Liver (tissue), 8 donors: ENCODE measurements at regions not wholly inside any gene's neighbourhood (a gene's known extent, or its start where the extent isn't known, plus 50 kb on each side); places are given as distances from the start of the nearest gene placed in this dataset.

ENCODE experiments used
- DNase-seq: peaks from one replicate; pipeline ENCODE4 v3.0.0-alpha.2; 2017; ENCODE audit warnings: low spot score
- H3K27ac ChIP-seq, 2 donors: one replicate each; pipeline ENCODE4 v1.7.0; 2013; ENCODE audit warnings: inconsistent platforms in 2 of 2, low read length in 2 of 2, control low read depth in 1 of 2, low read depth in 1 of 2, mild to moderate bottlenecking in 1 of 2
- H3K27me3 ChIP-seq, 4 donors: one replicate each; pipeline versions ENCODE4 v1.6.1 to v1.7.0; 2013; ENCODE audit warnings: low read length in 3 of 4, inconsistent platforms in 1 of 4, mild to moderate bottlenecking in 1 of 4, moderate library complexity in 1 of 4; ENCODE audit not compliant: control insufficient read depth in 4 of 4, insufficient read depth in 4 of 4
- H3K36me3 ChIP-seq, 4 donors: one replicate each; pipeline versions ENCODE4 v1.6.1 to v1.7.0; 2013; ENCODE audit warnings: low read length in 3 of 4, mild to moderate bottlenecking in 3 of 4, low read depth in 1 of 4, moderate library complexity in 1 of 4; ENCODE audit not compliant: control insufficient read depth in 4 of 4, insufficient read depth in 3 of 4
- H3K4me1 ChIP-seq, 4 donors: one replicate each; pipeline versions ENCODE4 v1.6.1 to v1.7.0; 2013; ENCODE audit warnings: low read length in 3 of 4, mild to moderate bottlenecking in 3 of 4, moderate library complexity in 1 of 4; ENCODE audit not compliant: control insufficient read depth in 4 of 4, insufficient read depth in 4 of 4
- H3K4me3 ChIP-seq, 3 donors: one replicate each; pipeline versions ENCODE4 v1.6.1 to v1.7.0; 2013; ENCODE audit warnings: low read length in 3 of 3, control low read depth in 1 of 3, low read depth in 1 of 3, mild to moderate bottlenecking in 1 of 3
- H3K9ac ChIP-seq, 2 donors: one replicate each; pipeline ENCODE4 v1.7.0; 2013; ENCODE audit warnings: low read length in 2 of 2, mild to moderate bottlenecking in 2 of 2, moderate library complexity in 2 of 2, control low read depth in 1 of 2, low read depth in 1 of 2
- H3K9me3 ChIP-seq, 4 donors: one replicate each; pipeline versions ENCODE4 v1.6.1 to v1.7.0; 2013; ENCODE audit warnings: low read length in 3 of 4; ENCODE audit not compliant: control insufficient read depth in 4 of 4
- ATF3 ChIP-seq: IDR thresholded peaks from 2 replicates; pipeline ENCODE4 v1.6.1; 2016; ENCODE audit warnings: antibody characterized with exemption
- CTCF ChIP-seq: fragments of 150-350 bp; IDR thresholded peaks from 2 replicates; pipeline ENCODE4 v1.5.1; 2017; ENCODE audit warnings: improper control_type of control experiment, low read depth, low read length; ENCODE audit not compliant: missing input control
- EGR1 ChIP-seq, 2 donors: IDR thresholded peaks; 2 replicates each; pipeline ENCODE4 v1.6.1; 2016 to 2018; ENCODE audit warnings: antibody characterized with exemption in 2 of 2, low read depth in 2 of 2
- FOXA1 ChIP-seq: IDR thresholded peaks from 2 replicates; pipeline ENCODE4 v1.6.1; 2016; ENCODE audit warnings: antibody characterized with exemption
- FOXA2 ChIP-seq: IDR thresholded peaks from 2 replicates; pipeline ENCODE4 v1.6.1; 2016; ENCODE audit warnings: antibody characterized with exemption
- GABPA ChIP-seq, 2 donors: IDR thresholded peaks in 1 of 2; conservative IDR thresholded peaks in 1 of 2; 2 replicates each; pipeline ENCODE4 v1.6.1; 2016; ENCODE audit warnings: antibody characterized with exemption in 2 of 2, mild to moderate bottlenecking in 1 of 2, moderate library complexity in 1 of 2
- HNF4A ChIP-seq, 2 donors: conservative IDR thresholded peaks; 2 replicates each; pipeline ENCODE4 v1.6.1; 2016; ENCODE audit warnings: antibody characterized with exemption in 2 of 2, mild to moderate bottlenecking in 2 of 2
- HNF4G ChIP-seq: IDR thresholded peaks from 2 replicates; pipeline ENCODE4 v1.6.1; 2016; ENCODE audit warnings: antibody characterized with exemption
- JUND ChIP-seq, 2 donors: IDR thresholded peaks; 2 replicates each; pipeline ENCODE4 v1.6.1; 2016; ENCODE audit warnings: antibody characterized with exemption in 2 of 2
- NR2F2 ChIP-seq: IDR thresholded peaks from 2 replicates; pipeline ENCODE4 v1.6.1; 2016; ENCODE audit warnings: antibody characterized with exemption
- RAD21 ChIP-seq, 2 donors: IDR thresholded peaks; 2 replicates each; pipeline ENCODE4 v1.6.1; 2016; ENCODE audit warnings: antibody characterized with exemption in 2 of 2, mild to moderate bottlenecking in 2 of 2
- RXRA ChIP-seq, 2 donors: IDR thresholded peaks; 2 replicates each; pipeline ENCODE4 v1.6.1; 2017 to 2018; ENCODE audit warnings: antibody characterized with exemption in 2 of 2, mild to moderate bottlenecking in 1 of 2
- SP1 ChIP-seq: IDR thresholded peaks from 2 replicates; pipeline ENCODE4 v1.6.1; 2018; ENCODE audit warnings: antibody characterized with exemption, mild to moderate bottlenecking
- TAF1 ChIP-seq: conservative IDR thresholded peaks from 2 replicates; pipeline ENCODE4 v1.6.1; 2016; ENCODE audit warnings: antibody characterized with exemption, mild to moderate bottlenecking
- YY1 ChIP-seq: IDR thresholded peaks from 2 replicates; pipeline ENCODE4 v1.6.1; 2016; ENCODE audit warnings: antibody characterized with exemption, mild to moderate bottlenecking
- WGBS: extraction: QIAGEN DNeasy Blood & Tissue Kit; methylation state at CpG from one replicate; pipeline ENCODE4 v1.1.7; 2013; 5-methylcytosine and 5-hydroxymethylcytosine counted together
- TF ChIP-seq, protein P1 (sequence below): IDR thresholded peaks from 2 replicates; pipeline ENCODE4 v1.6.1; 2016; ENCODE audit warnings: antibody characterized with exemption
- TF ChIP-seq, protein P2 (sequence below): IDR thresholded peaks from 2 replicates; pipeline ENCODE4 v1.6.1; 2016; ENCODE audit warnings: antibody characterized with exemption
- TF ChIP-seq, protein P3 (sequence below): IDR thresholded peaks from 2 replicates; pipeline ENCODE4 v1.6.1; 2016; ENCODE audit warnings: antibody characterized with exemption, mild to moderate bottlenecking
- donor health status: healthy.
- donor health status: healthy.
- donor health status: healthy.
- donor health status: healthy.
- donor health status: healthy.

DNA sequence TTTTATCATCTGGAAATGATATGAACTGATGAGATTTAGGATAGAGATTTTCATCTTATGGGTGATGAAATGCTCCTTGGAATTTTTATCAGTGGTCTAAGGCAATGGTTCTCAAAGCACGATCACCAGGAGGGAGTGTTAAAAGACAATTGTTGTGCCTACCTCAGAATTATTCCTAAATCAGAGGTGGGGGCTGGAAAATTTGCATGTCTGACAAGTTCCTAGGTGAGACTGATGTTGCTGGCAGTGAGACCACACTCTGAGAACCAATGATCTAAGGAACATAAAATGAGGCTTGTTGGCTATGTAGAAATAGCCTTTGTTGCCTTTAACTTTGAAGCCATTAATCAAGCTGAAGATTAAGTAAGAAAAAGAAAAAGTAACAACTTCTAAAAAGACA, 416.6 kb upstream of the AZI2 start:
- WGBS = 75% methylated on average over 1 of the region's 1 CpG
- Histone ChIP-seq H3K27ac (no peak overlapping the region), H3K9ac (no peak overlapping the region), H3K9me3 (no peaks in the 10 kb centered on the region), H3K4me1 (no peaks in the 10 kb centered on the region), H3K4me3 (no peak overlapping the region), H3K36me3 (no peaks in the 10 kb centered on the region), H3K27me3 (no peaks in the 10 kb centered on the region)
- TF ChIP-seq, protein P1, sequence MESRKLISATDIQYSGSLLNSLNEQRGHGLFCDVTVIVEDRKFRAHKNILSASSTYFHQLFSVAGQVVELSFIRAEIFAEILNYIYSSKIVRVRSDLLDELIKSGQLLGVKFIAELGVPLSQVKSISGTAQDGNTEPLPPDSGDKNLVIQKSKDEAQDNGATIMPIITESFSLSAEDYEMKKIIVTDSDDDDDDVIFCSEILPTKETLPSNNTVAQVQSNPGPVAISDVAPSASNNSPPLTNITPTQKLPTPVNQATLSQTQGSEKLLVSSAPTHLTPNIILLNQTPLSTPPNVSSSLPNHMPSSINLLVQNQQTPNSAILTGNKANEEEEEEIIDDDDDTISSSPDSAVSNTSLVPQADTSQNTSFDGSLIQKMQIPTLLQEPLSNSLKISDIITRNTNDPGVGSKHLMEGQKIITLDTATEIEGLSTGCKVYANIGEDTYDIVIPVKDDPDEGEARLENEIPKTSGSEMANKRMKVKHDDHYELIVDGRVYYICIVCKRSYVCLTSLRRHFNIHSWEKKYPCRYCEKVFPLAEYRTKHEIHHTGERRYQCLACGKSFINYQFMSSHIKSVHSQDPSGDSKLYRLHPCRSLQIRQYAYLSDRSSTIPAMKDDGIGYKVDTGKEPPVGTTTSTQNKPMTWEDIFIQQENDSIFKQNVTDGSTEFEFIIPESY = no peak
- TF ChIP-seq CTCF (no peak), RAD21 (IDR thresholded peaks at IDR 0.05) (no peak), ATF3 (no peak), YY1 (no peak), RXRA (IDR thresholded peaks at IDR 0.05) (no peak), GABPA (IDR thresholded peaks at IDR 0.05 in 1 of 2, conservative IDR thresholded peaks at IDR 0.05 in 1 of 2) (no peak), JUND (IDR thresholded peaks at IDR 0.05) (no peak), SP1 (no peak), NR2F2 (no peak), HNF4G (no peak), HNF4A (conservative IDR thresholded peaks at IDR 0.05) (no peak), FOXA1 (no peak), EGR1 (IDR thresholded peaks at IDR 0.05; ENCODE audit: low read depth in 2 of 2) (no peak), FOXA2 (no peak), TAF1 (no peak)
- TF ChIP-seq, protein P2, sequence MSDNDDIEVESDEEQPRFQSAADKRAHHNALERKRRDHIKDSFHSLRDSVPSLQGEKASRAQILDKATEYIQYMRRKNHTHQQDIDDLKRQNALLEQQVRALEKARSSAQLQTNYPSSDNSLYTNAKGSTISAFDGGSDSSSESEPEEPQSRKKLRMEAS = no peak
- TF ChIP-seq, protein P3, sequence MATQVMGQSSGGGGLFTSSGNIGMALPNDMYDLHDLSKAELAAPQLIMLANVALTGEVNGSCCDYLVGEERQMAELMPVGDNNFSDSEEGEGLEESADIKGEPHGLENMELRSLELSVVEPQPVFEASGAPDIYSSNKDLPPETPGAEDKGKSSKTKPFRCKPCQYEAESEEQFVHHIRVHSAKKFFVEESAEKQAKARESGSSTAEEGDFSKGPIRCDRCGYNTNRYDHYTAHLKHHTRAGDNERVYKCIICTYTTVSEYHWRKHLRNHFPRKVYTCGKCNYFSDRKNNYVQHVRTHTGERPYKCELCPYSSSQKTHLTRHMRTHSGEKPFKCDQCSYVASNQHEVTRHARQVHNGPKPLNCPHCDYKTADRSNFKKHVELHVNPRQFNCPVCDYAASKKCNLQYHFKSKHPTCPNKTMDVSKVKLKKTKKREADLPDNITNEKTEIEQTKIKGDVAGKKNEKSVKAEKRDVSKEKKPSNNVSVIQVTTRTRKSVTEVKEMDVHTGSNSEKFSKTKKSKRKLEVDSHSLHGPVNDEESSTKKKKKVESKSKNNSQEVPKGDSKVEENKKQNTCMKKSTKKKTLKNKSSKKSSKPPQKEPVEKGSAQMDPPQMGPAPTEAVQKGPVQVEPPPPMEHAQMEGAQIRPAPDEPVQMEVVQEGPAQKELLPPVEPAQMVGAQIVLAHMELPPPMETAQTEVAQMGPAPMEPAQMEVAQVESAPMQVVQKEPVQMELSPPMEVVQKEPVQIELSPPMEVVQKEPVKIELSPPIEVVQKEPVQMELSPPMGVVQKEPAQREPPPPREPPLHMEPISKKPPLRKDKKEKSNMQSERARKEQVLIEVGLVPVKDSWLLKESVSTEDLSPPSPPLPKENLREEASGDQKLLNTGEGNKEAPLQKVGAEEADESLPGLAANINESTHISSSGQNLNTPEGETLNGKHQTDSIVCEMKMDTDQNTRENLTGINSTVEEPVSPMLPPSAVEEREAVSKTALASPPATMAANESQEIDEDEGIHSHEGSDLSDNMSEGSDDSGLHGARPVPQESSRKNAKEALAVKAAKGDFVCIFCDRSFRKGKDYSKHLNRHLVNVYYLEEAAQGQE = no peak
- DNase-seq = no peak
